HL-60 (cell line): ENCODE measurements at regions not wholly inside any gene's neighbourhood (a gene's known extent, or its start where the extent isn't known, plus 50 kb on each side); places are given as distances from the start of the nearest gene placed in this dataset.
"Not testable (repeated sequence)": the region's sequence is repeated elsewhere in the genome, so short reads cannot be mapped to it uniquely, and the experiment has no call there.

Experiments used
- DNase-seq, 2 experiments: peaks; one replicate each; pipeline ENCODE4 v3.0.0-alpha.2; 2010 to 2020; ENCODE audit warnings: low read depth in 1 of 2, low spot score in 1 of 2
- H3K27ac ChIP-seq: fragments of 250-450 bp; sonication (Bioruptor Pico); replicated peaks from 2 replicates; pipeline ENCODE4 v1.5.1; 2020; ENCODE audit warnings: mild to moderate bottlenecking, moderate library complexity
- H3K27me3 ChIP-seq: fragments of 250-450 bp; sonication (Bioruptor Pico); 2 replicates; pipeline ENCODE4 v1.5.1; 2021; ENCODE audit warnings: mild to moderate bottlenecking, moderate library complexity; ENCODE audit not compliant: insufficient read depth, poor library complexity, severe bottlenecking
- H3K4me3 ChIP-seq: replicated peaks from 2 replicates; pipeline ENCODE4 v1.5.1; 2011; ENCODE audit warnings: mild to moderate bottlenecking, control low read depth, low read length; ENCODE audit not compliant: insufficient read depth
- CTCF ChIP-seq: IDR thresholded peaks from one replicate; pipeline ENCODE4 v1.5.1; 2011; ENCODE audit warnings: low read length, control low read depth, inconsistent platforms; ENCODE audit not compliant: insufficient read depth
- GABPA ChIP-seq: IDR thresholded peaks from 2 replicates; pipeline ENCODE4 v1.6.1; 2012; ENCODE audit warnings: low read depth
- POLR2AphosphoS5 ChIP-seq: IDR thresholded peaks from 2 replicates; pipeline ENCODE4 v1.6.1; 2012; ENCODE audit warnings: low read depth
- SPI1 ChIP-seq: IDR thresholded peaks from 2 replicates; pipeline ENCODE4 v1.6.1; 2012; ENCODE audit warnings: low read depth, mild to moderate bottlenecking, borderline replicate concordance
- TF ChIP-seq, protein P1 (sequence below): IDR thresholded peaks from 2 replicates; pipeline ENCODE4 v1.6.1; 2012; ENCODE audit warnings: low read depth; ENCODE audit not compliant: insufficient replicate concordance

DNA sequence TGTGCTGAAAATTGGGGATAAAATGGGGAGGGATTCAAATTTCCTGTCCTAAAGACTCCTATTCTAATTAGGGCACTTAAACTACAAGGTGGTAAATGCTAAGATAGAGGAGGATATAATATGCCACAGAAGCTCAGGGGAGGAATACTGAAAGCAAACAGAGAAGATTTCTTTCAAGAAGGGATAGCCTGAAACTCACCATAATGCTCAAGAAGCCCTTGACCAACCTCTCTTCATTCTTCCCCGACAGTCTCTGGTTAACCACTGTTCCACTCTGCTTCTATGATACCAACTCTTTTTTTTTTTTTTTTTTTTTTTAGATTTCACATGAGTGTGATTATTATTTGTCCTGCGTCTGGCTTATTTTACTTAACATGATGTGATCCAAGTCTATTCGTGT, 398.2 kb upstream of the FRG2C start:
- H3K27me3 ChIP-seq: no peaks in the 10 kb centered on the region
- no peak overlapping the region for H3K4me3 ChIP-seq
- TF ChIP-seq GABPA (no peak), POLR2AphosphoS5 (no peak), SPI1 (no peak)
- DNase-seq: no peak
- no peak overlapping the region for H3K27ac ChIP-seq

DNA sequence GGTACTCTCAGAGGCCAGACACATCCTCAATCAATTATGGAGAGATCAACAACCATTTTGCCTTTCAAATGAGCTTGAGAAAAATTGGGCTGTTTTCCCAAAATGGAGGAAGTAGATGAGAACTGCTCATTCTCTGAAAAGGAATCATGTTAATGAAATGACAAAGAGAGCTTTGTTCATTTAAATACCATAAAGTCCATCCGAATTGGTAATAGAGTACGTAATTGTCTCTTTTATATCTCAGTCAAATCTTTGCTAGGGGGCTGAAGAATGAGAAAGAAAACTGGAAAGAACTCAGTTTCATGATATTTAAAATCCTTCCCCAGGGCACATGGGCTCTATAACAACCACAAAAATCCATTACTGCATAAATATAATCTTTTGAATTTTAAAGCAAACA, 395.6 kb upstream of the FRG2C start:
- not testable (repeated sequence) for DNase-seq, H3K27ac ChIP-seq, H3K27me3 ChIP-seq, H3K4me3 ChIP-seq

DNA sequence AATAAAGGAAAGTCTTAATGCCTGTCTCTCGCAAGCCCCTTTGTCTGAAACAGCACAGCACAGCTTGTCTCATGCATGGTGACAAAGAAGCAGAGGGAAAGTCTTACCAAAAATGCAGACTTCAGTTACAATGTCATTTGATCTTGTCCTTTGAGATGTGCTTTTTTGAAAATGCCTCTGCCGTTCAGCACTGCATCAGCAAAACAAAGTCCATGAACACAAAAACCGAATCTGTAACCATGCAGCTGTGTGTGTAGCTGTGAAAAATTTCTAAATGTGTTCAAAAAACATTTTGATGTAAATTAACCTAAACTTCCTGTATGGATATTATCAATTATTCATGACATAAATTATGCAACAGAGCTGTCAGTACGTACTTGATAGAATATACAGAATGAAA, 391.9 kb upstream of the FRG2C start:
- not testable (repeated sequence) for DNase-seq, H3K4me3 ChIP-seq, H3K27me3 ChIP-seq, H3K27ac ChIP-seq

DNA sequence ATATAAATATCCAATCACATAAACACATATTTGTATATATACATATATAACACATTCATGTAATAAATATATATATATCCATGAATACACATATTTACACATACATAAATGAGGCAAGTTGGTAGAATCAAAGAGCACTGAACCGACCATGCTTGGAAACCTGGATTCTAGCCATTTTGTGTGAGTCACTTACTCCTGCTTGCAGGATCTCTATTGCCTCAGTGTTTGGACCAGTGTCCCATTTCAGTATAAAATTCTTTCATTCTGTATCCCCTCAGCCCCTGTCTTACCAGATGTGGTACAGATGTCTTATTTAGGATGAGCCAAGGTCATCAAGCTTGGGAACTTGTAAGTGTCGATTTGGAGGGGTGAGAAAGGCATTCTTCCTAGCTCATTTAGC, 391.4 kb upstream of the FRG2C start:
- no peak overlapping the region for H3K27ac ChIP-seq
- no peak overlapping the region for H3K4me3 ChIP-seq
- no peaks in the 10 kb centered on the region for H3K27me3 ChIP-seq
- TF ChIP-seq SPI1 (no peak), CTCF (no peak), POLR2AphosphoS5 (no peak), GABPA (no peak)
- TF ChIP-seq, protein P1, sequence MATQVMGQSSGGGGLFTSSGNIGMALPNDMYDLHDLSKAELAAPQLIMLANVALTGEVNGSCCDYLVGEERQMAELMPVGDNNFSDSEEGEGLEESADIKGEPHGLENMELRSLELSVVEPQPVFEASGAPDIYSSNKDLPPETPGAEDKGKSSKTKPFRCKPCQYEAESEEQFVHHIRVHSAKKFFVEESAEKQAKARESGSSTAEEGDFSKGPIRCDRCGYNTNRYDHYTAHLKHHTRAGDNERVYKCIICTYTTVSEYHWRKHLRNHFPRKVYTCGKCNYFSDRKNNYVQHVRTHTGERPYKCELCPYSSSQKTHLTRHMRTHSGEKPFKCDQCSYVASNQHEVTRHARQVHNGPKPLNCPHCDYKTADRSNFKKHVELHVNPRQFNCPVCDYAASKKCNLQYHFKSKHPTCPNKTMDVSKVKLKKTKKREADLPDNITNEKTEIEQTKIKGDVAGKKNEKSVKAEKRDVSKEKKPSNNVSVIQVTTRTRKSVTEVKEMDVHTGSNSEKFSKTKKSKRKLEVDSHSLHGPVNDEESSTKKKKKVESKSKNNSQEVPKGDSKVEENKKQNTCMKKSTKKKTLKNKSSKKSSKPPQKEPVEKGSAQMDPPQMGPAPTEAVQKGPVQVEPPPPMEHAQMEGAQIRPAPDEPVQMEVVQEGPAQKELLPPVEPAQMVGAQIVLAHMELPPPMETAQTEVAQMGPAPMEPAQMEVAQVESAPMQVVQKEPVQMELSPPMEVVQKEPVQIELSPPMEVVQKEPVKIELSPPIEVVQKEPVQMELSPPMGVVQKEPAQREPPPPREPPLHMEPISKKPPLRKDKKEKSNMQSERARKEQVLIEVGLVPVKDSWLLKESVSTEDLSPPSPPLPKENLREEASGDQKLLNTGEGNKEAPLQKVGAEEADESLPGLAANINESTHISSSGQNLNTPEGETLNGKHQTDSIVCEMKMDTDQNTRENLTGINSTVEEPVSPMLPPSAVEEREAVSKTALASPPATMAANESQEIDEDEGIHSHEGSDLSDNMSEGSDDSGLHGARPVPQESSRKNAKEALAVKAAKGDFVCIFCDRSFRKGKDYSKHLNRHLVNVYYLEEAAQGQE: no peak
- no peak for DNase-seq

GRCh38 chr3:75285531-75286148, 378.5 kb upstream of the FRG2C start:
- H3K27ac ChIP-seq, H3K27me3 ChIP-seq, DNase-seq, H3K4me3 ChIP-seq: not testable (repeated sequence)

DNA sequence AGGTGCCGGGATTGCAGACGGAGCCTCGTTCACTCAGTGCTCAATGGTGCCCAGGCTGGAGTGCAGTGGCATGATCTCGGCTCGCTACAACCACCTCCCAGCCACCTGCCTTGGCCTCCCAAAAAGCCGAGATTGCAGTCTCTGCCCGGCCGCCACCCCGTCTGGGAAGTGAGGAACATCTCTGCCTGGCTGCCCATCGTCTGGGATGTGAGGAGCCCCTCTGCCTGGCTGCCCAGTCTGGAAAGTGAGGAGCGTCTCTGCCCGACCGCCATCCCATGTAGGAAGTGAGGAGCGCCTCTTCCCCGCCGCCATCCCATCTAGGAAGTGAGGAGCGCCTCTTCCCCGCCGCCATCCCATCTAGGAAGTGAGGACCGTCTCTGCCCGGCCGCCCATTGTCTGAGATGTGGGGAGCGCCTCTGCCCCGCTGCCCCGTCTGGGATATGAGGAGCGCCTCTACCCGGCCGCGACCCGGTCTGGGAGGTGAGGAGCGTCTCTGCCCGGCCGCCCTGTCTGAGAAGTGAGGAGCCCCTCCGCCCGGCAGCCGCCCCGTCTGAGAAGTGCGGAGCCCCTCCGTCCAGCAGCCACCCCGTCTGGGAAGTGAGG, 375.1 kb upstream of the FRG2C start:
- DNase-seq, H3K27ac ChIP-seq, H3K4me3 ChIP-seq, H3K27me3 ChIP-seq: not testable (repeated sequence)

- no peaks in the 10 kb centered on the region for H3K27me3 ChIP-seq
- DNase-seq: peak in 1 of 2 experiments; percentile 2
- TF ChIP-seq POLR2AphosphoS5 (no peak), CTCF (peak; percentile 0)
- H3K27ac ChIP-seq: no peak overlapping the region
- no peak overlapping the region for H3K4me3 ChIP-seq
Observed at GRCh38 chr3:75294124-75294523, 370.0 kb upstream of the FRG2C start.
